Activated CD4-positive, alpha-beta T cell treated with anti-CD3 and anti-CD28 coated beads, Interleukin-2, amount 50 U/mL, for 48 hours (primary cell): ENCODE measurements at regions not wholly inside any gene's neighbourhood (a gene's known extent, or its start where the extent isn't known, plus 50 kb on each side); places are given as distances from the start of the nearest gene placed in this dataset.
"Not testable (repeated sequence)": the region's sequence is repeated elsewhere in the genome, so short reads cannot be mapped to it uniquely, and the experiment has no call there.

Experiments
- DNase-seq, 2 experiments: peaks; one replicate each; pipeline ENCODE4 v3.0.0-alpha.2; 2020

DNA sequence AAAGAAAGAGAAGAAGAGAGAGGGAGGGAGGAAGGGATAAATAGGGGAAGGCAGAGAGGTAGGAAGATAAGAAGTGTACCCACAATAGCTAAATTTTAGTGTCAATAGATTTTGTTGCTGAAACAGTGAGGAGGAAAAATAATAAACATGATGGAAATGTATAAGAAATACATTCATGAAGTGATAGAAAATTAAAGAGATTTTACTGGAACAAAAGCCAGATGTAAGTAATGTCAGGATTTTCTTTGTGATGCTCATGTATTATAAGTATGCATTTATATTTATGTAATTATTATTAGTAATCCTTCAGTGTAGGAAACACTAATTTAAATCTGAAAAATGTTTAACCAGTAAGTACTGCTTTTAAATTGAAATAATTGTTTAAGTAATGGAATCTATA is 1125.2 kb upstream of the FANCL start:
- DNase-seq: no peak

DNA sequence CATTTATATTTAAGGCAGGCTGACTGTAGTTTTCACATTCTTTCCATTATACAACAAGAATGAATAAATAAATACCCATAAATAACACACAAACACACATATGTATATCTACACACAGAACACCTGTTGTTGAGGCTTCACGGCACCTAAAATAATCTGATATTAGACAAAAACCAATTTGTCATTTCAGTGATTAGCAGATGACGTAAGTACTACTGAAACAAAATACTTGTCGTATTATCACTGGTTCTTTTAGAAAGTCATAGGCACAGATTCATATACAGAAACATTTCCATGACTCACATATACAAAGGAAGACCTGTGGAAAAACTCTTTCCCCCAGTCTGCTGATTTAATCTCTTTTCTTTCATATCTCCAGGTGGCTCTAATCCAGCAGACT is 1113.4 kb upstream of the FANCL start:
- no peak for DNase-seq

DNA sequence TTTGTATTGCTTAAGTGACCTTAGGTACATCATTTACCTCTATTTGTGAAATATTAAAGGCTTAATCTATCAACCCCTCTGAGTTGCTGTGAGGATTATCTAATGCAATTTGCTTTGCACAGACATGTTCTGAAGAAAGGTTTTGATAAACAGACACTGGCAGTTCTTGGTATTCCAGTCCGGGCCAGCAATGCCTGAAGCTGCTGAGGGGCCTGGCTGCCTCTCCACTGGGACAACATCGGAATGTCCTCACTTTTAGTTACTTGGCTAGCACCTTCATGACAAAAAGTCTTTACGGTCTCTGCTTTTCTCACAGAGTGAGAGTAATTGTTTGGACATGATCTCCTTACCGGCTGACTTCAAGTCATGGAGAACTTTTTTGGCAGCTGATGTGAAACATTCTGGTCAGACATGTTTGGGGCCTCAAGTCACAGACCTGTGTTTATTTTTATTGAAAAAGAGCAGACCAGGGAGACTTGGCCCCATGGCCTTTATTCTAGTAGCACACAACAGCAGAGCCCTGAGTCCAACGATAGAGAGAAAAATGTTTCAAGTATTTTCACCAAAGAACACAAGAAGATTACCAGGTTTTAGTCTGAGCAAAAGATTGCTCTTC is 1112.3 kb upstream of the FANCL start:
- no peak for DNase-seq

DNA sequence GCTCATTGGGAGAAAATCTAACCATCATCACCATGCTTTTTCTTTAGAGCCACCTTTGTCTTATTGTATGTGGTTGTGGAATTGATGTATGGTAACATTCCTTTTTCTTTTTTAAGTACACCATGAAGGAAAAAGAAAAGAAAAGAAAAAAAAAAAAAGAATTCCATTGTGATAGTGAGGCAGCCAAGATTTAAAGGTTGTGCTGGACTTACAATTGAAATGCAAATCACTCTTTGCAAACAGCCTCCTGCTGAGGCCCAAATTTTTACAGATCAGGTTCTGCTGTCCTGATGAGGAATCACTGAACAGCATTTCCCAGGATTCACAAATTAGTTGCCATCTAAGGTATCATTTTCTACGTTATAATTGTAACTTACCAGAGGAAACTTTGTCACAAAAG is 1101.0 kb upstream of the FANCL start:
- DNase-seq: no peak

DNA sequence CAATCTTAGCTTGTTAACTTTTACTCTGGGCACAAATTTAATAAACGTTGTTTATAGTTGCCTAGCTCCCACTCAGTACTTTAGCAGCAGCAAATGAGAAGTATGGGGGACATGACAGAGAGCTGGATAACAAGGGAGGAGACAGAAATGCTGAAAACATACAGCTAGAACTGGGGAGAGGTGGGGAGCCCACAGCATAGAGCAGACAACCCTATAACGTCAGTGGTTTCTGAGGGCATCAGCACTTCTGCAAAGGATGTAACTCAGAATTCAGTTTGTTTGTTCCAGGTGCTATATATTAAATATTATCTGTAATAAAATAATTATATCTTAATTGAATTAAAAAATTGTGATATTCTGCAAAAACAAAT is 1098.7 kb upstream of the FANCL start:
- DNase-seq: no peak

DNA sequence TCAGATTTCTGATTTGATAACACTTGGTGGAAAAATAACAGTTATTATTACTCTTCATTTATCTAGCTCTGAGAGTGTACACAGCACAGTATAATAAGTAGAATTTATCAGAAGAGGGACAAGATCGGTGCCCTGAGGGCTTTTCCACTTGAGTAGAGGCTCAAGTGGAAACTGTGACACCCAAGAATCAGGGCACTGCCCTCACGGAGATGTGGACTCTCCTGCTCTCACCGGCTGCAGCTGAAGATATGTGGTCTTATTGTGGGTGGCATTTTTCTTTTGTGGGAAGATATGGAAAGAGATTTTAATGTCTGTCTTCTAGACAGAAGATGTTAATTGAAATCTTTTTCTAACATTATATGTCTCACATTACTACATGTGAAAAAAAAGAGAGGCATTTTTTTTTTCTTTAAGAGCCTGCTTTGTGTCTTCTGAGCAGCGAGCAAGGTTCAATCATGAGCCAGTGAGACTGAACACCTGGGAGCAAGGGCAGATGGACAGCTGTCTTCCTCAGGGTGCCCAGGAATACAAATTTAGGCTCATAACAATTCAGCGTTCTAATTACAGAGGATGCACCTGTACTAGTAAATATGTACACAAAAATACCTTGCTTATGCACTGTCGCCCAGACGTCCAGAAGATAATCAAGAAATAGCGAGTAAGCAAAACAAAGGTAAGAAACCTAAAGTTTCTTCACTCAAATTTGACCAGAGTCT is 1098.2 kb upstream of the FANCL start:
- DNase-seq: no peak

DNA sequence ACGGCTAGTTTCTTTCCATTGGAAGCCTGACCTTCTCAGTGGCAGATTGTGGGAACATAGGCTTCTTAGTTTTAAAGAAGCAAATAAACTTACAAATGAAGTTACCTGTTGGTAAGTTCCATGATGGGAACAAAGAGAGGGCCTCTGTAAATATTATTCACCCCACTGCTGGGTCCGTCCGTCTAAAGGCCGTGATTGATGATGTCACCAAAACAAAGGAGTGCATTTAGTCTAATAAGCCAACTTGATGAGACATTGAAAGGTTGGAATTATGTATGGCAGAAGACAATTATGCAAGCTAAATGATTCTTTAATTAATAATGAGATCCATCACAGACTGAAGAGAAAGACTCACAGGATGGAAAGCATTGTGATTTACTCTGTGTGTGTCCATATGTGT is 1091.9 kb upstream of the FANCL start:
- DNase-seq: no peak

DNA sequence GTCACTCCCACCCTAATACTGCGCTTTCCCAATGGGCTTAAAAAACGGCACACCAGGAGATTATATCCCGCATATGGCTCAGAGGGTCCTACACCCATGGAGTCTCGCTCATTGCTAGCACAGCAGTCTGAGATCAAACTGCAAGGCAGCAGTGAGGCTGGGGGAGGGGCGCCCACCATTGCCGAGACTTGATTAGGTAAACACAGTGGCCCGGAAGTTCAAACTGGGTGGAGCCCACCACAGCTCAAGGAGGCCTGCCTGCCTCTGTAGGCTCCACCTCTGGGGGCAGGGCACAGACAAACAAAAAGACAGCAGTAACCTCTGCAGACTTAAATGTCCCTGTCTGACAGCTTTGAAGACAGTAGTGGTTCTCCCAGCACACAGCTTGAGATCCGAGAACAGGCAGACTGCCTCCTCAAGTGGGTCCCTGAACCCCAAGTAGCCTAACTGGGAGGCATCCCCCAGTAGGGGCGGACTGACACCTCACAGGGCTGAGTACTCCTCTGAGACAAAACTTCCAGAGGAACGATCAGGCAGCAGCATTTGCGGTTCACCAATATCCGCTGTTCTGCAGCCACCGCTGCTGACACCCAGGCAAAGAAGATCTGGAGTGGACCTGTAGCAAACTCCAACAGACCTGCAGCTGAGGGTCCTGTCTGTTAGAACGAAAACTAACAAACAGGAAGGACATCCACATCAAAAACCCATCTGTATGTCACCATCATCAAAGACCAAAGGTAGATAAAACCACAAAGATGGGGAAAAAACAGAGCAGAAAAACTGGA is 1085.6 kb upstream of the FANCL start:
- DNase-seq: not testable (repeated sequence)

DNA sequence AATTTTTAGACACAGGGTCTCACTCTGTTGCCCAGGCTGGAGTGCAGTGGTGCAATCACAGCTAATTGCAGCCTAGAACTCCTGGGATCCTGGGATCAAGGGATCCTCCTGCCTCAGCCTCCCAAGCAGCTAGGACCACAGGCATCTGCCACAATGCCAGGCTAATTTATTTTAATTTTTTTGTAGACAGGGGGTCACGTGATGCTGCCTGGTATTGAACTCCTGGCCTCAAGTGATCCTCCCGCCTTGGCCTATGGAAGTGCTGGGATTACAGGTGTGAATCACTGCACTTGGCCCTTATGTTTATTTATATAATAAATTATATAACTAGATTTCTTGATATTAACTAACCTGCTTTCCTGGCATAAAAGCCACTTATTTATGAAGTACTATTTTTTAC is 1081.7 kb upstream of the FANCL start:
- DNase-seq: no peak

DNA sequence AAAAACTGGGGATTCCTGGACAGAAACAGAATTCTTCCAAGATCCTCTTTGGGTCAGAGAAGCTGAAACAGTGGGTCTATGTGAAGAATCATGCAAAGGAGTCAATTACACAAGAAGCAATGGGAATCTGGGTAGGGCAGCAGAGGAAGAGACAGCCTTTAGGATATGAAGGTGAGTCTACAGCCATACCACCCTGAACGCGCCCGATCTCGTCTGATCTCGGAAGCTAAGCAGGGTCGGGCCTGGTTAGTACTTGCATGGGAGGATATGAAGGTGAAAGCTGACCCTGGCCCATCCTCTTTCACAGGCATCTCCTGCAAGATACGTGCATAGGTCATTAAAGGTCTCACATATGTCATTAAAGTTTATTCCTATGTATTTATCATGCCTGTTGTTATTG is 1080.9 kb upstream of the FANCL start:
- DNase-seq: no peak

DNA sequence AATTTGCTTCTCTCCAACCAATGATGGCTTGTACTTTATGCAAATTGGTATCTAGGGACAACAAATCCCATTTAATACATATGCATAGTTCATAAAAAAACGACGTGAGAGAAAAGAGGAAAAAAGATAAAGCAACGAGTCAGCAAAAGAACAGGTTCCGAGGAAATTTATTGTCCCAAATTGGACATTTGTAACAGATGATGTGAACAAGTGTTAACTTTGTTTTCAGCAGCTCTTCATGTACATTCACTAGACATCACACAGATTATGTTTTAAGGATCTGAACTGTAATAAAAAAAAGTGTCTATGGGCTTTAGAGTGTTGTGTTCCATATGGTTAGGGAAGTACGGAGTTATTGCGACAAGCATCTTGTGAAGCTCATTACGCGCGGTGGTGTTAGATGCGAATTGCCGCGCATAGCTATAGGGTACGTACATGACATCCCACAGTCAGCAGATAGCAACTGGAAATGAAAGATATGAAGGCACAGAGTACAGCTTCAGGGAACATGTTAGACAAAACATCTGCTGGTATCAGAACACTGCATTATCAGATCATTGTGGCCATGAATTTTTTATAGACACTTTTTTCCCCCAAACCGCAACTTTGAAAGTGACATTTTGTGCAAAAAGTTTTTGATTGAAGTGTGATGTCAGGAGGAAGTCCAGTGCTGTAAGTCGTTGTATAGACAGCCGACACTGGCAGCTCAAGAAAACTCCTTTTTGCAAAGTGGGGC is 1073.1 kb upstream of the FANCL start:
- no peak for DNase-seq

DNA sequence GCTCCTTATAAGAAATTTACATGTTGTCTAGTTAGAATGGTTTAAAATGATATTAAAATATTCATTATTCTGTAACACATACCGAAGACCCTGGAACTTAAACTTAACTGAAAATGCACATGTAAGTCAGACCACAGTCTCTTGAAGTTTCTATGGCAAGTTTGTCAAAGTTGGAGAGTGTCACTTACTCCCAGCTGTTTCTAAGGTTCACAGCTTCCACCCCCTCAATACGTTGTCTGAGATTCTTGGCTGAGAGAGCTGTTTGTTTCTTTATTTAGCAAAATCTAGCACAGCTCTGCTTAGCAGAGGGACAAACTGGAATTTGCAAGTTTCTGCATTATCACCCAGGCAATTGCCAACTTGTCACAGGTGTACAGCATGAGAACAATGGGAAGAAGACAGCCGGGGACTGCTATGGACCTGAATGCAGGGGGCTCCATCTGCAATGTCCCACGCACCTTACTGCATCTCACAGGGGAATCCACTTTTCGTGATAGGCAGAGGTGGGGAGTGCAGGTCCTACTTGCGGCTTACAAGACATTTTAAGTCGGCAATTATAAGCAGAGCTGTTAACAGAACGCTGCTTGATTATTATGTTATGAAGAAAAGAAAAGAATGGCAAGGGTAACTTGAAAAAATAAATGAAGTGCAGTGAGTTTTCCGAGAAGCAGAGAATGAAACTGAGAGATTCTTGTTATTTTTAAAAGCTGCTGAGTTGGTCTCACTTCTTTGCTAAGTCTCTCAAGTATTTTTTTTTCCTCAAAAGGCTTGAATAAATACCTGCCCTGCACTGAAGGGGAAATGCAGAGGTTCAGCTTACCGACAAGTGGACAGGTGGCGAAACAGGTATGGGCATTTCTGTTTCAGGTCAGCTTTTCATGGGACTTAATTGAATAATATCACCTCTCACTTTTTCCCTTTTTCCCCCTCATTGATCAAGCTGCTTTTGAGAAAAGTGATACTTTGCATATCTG is 1072.1 kb upstream of the FANCL start:
- no peak for DNase-seq

DNA sequence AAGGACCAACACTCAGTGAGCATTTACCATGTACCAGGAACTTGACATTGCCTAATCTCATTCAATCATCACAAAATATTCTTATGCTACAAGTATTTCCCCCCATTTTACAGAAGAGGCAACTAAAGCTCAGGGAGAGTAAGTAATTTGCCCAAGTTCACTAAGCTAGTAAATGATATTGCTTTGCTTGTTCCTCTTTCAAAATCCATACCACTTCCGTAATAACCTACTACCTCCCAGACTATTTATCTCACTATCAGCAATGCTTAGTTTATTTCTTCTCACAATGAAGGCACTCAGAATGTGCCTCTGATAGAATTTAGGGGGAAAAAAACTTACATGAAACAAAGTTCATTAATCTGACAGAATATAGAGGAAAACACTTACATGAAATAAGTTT is 1070.9 kb upstream of the FANCL start:
- DNase-seq: no peak

DNA sequence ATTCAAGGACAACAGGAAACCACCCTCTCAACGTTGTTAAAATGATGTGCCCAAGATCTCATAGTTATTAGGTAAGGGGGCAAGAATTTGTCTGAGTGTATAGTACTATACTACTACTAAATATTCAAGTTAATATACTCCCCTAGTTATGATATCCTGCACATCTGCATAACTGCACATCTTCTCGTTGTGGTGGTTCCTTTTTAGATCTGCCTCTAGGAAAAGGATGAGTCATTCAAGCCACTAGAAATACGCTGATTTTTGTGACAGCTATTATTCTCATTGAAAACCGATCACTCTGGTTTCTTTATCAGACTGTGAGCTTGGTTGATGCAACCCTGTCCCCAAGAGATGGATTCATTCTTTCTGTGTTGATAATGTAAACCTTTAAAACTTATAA is 1067.0 kb upstream of the FANCL start:
- no peak for DNase-seq

DNA sequence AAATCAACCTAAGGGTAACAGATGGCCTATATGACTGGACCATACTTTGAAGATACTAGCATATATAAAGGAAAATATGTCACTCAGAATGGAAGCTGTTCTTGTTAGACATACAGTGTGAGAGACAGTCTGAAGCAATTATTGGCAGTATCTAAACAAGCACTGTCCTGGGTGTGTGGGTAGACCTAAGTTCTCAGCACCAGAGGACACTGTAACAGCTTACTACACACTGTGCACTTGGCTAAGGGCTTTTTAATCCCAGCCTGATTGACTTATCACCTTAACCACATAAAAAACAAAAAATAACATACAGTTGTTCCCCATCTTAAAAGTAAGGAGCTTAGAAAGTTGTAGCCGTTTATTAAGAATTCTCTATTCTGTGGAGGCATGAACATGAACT is 1066.1 kb upstream of the FANCL start:
- DNase-seq: no peak

DNA sequence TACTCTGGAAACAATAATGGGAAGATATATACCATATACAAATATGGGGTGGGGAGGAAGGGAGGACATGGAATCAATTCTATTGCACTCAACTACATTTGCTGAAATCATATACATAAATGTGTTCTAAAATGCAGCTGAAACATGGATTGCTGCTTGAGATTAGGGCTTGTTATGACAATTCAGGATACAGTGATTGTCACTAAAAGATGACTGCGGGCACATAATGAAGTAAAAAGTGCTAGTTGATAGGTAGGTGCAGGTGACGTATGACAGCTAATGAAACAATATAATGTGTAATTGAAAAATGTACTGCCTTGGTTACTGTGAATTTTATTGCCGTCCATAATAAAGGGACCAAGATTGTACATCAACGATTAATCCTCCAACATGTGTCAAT is 1062.1 kb upstream of the FANCL start:
- DNase-seq: no peak

DNA sequence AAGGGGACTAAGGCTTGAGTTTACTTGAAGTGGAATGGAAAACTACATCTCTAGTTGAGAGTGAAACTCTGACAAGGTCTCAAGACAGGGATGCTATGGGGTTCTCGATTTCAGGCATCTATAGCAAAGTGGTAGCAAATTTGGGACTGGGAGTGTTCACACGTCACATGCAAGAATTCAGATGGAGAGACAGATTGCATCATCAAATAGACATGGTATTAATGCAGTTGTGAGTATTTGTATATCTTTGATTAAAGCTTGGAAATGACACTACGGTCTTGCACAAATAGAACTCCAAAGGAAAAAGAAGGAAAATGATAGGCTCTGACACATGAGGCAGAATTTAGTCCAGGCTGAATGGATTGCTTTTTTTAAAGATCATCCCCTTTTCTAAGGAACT is 1061.6 kb upstream of the FANCL start:
- no peak for DNase-seq

DNA sequence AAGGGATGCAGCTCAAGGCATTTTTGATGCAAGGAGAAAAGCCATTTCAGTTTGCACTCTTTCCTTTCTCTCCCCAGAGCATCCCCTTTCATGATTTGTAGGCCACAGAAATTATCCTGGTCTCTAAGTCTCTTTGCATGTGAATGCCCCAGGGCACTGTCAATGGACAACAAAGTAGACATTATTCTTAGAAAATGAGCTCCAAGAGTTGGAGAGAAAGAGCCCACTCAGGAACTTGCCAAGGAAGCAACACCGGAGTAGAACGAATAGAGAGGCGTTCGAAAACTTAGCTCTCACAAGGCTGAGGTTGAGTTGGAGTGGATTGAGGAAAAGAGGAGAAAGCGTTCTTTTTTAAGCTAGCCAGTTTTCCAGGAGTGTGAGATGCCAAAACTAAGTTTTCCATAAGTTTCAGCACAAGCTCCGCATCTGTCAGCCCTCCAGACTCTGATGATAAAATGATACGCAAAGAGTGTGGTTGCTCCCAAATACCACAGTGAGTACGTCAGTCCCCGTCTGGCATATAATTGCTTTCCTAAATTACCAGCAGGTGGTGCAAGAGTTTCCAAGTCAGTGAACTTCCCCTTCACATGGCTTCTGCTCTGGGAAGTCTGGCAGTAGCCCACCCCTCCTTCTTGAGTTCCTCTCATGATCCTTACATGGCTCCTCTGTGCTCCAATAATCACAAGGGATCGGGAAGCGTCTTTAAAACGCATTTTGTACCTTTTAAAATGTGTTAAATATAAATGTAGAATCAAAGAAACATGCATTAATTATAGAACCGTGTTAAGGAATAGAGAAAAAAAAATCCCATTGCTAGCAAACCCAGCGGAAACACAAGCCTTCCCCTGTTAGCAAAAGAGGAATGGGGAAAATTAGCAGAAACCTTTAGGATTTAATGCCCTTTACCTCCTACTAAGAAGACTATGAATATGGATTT is 1060.6 kb upstream of the FANCL start:
- DNase-seq: no peak

DNA sequence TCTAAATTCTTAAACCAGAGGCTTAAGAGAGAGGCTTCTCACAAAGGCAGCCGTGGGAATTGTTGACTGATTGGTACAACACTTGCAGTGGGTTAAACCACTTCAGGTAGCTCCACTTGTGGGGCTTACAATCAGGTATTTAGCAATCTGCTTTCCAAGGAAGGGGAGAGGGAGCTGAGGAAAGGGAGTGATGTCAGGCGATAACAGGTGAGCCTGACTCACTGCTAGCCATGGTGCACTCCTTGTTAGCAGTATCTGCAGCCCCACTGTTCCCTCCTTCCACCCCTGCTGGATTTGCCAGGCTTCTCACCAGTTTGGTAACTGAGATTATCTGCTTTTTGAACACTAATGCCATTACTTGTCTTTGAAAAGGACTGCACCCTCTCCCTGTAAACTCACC is 1056.7 kb upstream of the FANCL start:
- DNase-seq: no peak

DNA sequence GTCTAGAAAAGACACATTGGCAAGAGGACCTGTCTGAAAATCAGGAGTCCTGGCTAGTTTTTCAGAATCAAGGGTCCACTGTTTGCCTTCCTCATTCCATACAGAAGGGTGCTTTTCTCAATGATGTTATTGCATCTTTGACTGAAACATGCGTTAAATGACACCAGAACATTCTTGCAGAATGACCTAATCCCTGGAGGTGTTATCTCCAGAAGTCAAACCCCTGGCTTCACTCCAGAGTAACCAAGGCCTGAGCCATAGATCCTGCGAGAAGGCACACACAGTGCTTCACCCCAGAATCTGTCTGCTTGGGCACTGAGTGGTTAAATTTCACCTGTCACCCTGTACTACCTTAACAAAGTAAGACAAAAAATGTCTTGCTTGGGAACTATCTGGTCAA is 1055.2 kb upstream of the FANCL start:
- no peak for DNase-seq

DNA sequence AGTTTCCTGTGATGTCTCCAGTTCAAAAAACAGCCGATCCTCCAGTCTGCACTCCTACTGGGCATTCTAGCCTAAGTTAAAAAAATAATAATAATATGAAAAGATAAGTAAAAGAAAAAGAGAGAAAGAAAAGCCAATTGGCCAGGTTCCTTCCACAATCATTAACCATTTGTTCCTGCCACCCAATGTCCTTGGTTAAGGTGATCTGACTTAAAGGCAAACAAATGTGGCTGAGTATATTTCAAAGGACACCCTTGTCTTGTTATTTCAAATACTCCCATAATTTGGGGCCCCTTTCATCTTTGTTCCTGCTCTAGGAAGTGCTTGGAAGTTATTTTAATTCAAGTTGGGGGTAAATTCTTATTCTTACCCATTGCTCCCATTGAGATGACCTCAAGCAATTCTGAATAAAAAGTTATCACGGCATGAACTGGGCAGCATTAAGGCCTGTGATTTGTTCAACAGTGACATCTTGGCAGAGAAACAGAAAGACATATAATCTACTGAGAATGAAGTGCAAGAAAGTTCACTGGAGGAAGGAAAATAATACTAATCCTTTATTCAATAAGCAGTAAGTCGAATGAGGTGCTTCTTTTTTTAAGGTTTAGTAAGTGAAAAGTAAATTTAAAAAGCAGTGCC is 1054.5 kb upstream of the FANCL start:
- no peak for DNase-seq
